ENCODE measurements at regions not wholly inside any gene's neighbourhood (a gene's known extent, or its start where the extent isn't known, plus 50 kb on each side); places are given as distances from the start of the nearest gene placed in this dataset.

- no peak overlapping the region for H3K9ac ChIP-seq (ENCODE audit: low read length)
- H2AFZ ChIP-seq (ENCODE audit: low read length), result no peak overlapping the region
- no peaks in the 10 kb centered on the region for H3K9me3 ChIP-seq (replicated peaks; ENCODE audit: insufficient read depth, low read length)
- H3K36me3 ChIP-seq (replicated peaks; ENCODE audit: insufficient read depth, low read length), result no peaks in the 10 kb centered on the region
- no peak for TF ChIP-seq EZH2 (optimal IDR thresholded peaks at IDR 0.05; ENCODE audit: low read depth, low read length)
- no peak for TF ChIP-seq EZH2phosphoT487 (IDR thresholded peaks at IDR 0.05; ENCODE audit: low read length)
- TF ChIP-seq CTCF (IDR thresholded peaks at IDR 0.05; ENCODE audit: low read length), result no peak
- H3F3A ChIP-seq (ENCODE audit: insufficient read depth, low read length), result no peaks in the 10 kb centered on the region
- no peaks in the 10 kb centered on the region for H3K4me1 ChIP-seq (ENCODE audit: low read length)
- no peak overlapping the region for H3K4me2 ChIP-seq (ENCODE audit: low read depth, low read length)
- H3K79me2 ChIP-seq (ENCODE audit: low read length), result no peaks in the 10 kb centered on the region
- H3K9me2 ChIP-seq (replicated peaks; ENCODE audit: insufficient read depth, low read length), result no peaks in the 10 kb centered on the region
- H4K20me1 ChIP-seq (ENCODE audit: insufficient read depth, low read length), result no peaks in the 10 kb centered on the region
- H3K4me3 ChIP-seq (ENCODE audit: low read length), result no peak overlapping the region
- H3K27ac ChIP-seq (ENCODE audit: low read length), result no peak overlapping the region
- no peak for DNase-seq
- no peaks in the 10 kb centered on the region for H3K27me3 ChIP-seq (replicated peaks; ENCODE audit: insufficient read depth, low read length)
These were observed 221.1 kb upstream of the PLXNA2 start for GRCh38 chr1:208465266-208465665.

GRCh38 chr1:208465786-208466590 is 221.8 kb upstream of the PLXNA2 start:
- Histone ChIP-seq H4K20me1 (ENCODE audit: insufficient read depth, low read length) (no peaks in the 10 kb centered on the region), H2AFZ (ENCODE audit: low read length) (no peak overlapping the region), H3K4me3 (ENCODE audit: low read length) (no peak overlapping the region), H3F3A (ENCODE audit: insufficient read depth, low read length) (no peaks in the 10 kb centered on the region), H3K4me1 (ENCODE audit: low read length) (no peaks in the 10 kb centered on the region), H3K9me3 (replicated peaks; ENCODE audit: insufficient read depth, low read length) (no peaks in the 10 kb centered on the region), H3K36me3 (replicated peaks; ENCODE audit: insufficient read depth, low read length) (no peaks in the 10 kb centered on the region), H3K79me2 (ENCODE audit: low read length) (no peaks in the 10 kb centered on the region), H3K27me3 (replicated peaks; ENCODE audit: insufficient read depth, low read length) (no peaks in the 10 kb centered on the region), H3K9me2 (replicated peaks; ENCODE audit: insufficient read depth, low read length) (no peaks in the 10 kb centered on the region), H3K9ac (ENCODE audit: low read length) (no peak overlapping the region), H3K4me2 (ENCODE audit: low read depth, low read length) (no peak overlapping the region), H3K27ac (ENCODE audit: low read length) (no peak overlapping the region)
- DNase-seq, result no peak
- TF ChIP-seq EZH2phosphoT487 (IDR thresholded peaks at IDR 0.05; ENCODE audit: low read length), result no peak
- TF ChIP-seq CTCF (IDR thresholded peaks at IDR 0.05; ENCODE audit: low read length), result no peak
- TF ChIP-seq EZH2 (optimal IDR thresholded peaks at IDR 0.05; ENCODE audit: low read depth, low read length), result no peak

- Histone ChIP-seq H3K27ac (ENCODE audit: low read length) (no peak overlapping the region), H3K4me1 (ENCODE audit: low read length) (no peaks in the 10 kb centered on the region), H3K4me2 (ENCODE audit: low read depth, low read length) (no peak overlapping the region), H3K9ac (ENCODE audit: low read length) (no peak overlapping the region), H4K20me1 (ENCODE audit: insufficient read depth, low read length) (no peaks in the 10 kb centered on the region), H3K79me2 (ENCODE audit: low read length) (no peaks in the 10 kb centered on the region), H3K36me3 (replicated peaks; ENCODE audit: insufficient read depth, low read length) (no peaks in the 10 kb centered on the region), H3K27me3 (replicated peaks; ENCODE audit: insufficient read depth, low read length) (no peaks in the 10 kb centered on the region), H2AFZ (ENCODE audit: low read length) (no peak overlapping the region), H3K9me3 (replicated peaks; ENCODE audit: insufficient read depth, low read length) (no peaks in the 10 kb centered on the region), H3F3A (ENCODE audit: insufficient read depth, low read length) (no peaks in the 10 kb centered on the region), H3K9me2 (replicated peaks; ENCODE audit: insufficient read depth, low read length) (no peaks in the 10 kb centered on the region), H3K4me3 (ENCODE audit: low read length) (no peak overlapping the region)
- DNase-seq, result no peak
- no peak for TF ChIP-seq EZH2 (optimal IDR thresholded peaks at IDR 0.05; ENCODE audit: low read depth, low read length)
- TF ChIP-seq EZH2phosphoT487 (IDR thresholded peaks at IDR 0.05; ENCODE audit: low read length), result no peak
- no peak for TF ChIP-seq CTCF (IDR thresholded peaks at IDR 0.05; ENCODE audit: low read length)
These were observed 223.1 kb upstream of the PLXNA2 start for GRCh38 chr1:208467151-208467780.

Data from MM.1S (cell line).